H1 (cell line): ENCODE measurements at regions not wholly inside any gene's neighbourhood (a gene's known extent, or its start where the extent isn't known, plus 50 kb on each side); places are given as distances from the start of the nearest gene placed in this dataset.

Experiments used
- CTCF ChIA-PET: fragments of 300-600 bp; sonication (Branson Sonifier 250); formaldehyde crosslinking; loops from one replicate; lab custom pipeline; 2021; ENCODE audit not compliant: partially characterized antibody; lab: Charles Lee
- POLR2A ChIA-PET: fragments of 300-600 bp; sonication (Branson Sonifier 250); formaldehyde crosslinking; loops from one replicate; lab custom pipeline; 2021; ENCODE audit warnings: inconsistent platforms; ENCODE audit not compliant: partially characterized antibody; lab: Charles Lee
- DNase-seq, 2 experiments: peaks; one replicate each; pipeline versions ENCODE4 v3.0.0 to v3.0.0-alpha.2; 2010 to 2022; ENCODE audit warnings: low spot score in 2 of 2, low read depth in 1 of 2, mixed read lengths in 1 of 2
- FAIRE-seq: peaks from 2 replicates; lab custom pipeline; 2011; peaks lifted over from hg19 to GRCh38; lab: Jason Lieb, UNC
- H2AFZ ChIP-seq: 2 replicates; pipeline ENCODE4 v1.8.1; 2012; ENCODE audit warnings: low read length, inconsistent platforms
- H2AK5ac ChIP-seq: 2 replicates; pipeline ENCODE4 v1.6.1; 2013; ENCODE audit warnings: low read depth, low read length
- H2BK120ac ChIP-seq: replicated peaks from 2 replicates; pipeline ENCODE3; 2013; ENCODE audit warnings: low read depth, low read length, inconsistent platforms
- H2BK12ac ChIP-seq: 2 replicates; pipeline ENCODE4 v1.6.1; 2013; ENCODE audit warnings: low read depth, low read length
- H2BK15ac ChIP-seq: 2 replicates; pipeline ENCODE4 v1.6.1; 2013; ENCODE audit warnings: low read length
- H2BK20ac ChIP-seq: 2 replicates; pipeline ENCODE4 v1.6.1; 2013; ENCODE audit warnings: low read length
- H2BK5ac ChIP-seq: 2 replicates; pipeline ENCODE4 v1.6.1; 2013; ENCODE audit warnings: low read depth, low read length
- H3K14ac ChIP-seq: 2 replicates; pipeline ENCODE4 v1.6.1; 2013; ENCODE audit warnings: inconsistent platforms; ENCODE audit not compliant: insufficient read length
- H3K18ac ChIP-seq: 2 replicates; pipeline ENCODE4 v1.6.1; 2013; ENCODE audit warnings: low read length; ENCODE audit errors: extremely low read depth
- H3K23ac ChIP-seq: 2 replicates; pipeline ENCODE4 v1.6.1; 2013; ENCODE audit warnings: inconsistent platforms; ENCODE audit not compliant: insufficient read length
- H3K23me2 ChIP-seq: 2 replicates; pipeline ENCODE4 v1.6.1; 2013; ENCODE audit warnings: low read depth, low read length
- H3K27ac ChIP-seq: 2 replicates; pipeline ENCODE4 v1.6.1; 2011; ENCODE audit warnings: low read depth, low read length, inconsistent platforms
- H3K27me3 ChIP-seq, 4 experiments: replicated peaks in 1 of 4; 1 replicate in 1 of 4; 2 replicates in 3 of 4; pipeline versions ENCODE4 v1.6.1 to v1.8.1; 2011 to 2013; ENCODE audit warnings: low read length in 3 of 4, mild to moderate bottlenecking in 3 of 4, inconsistent platforms in 2 of 4, mixed read lengths in 2 of 4, moderate library complexity in 1 of 4; ENCODE audit not compliant: control insufficient read depth in 3 of 4, insufficient read depth in 3 of 4; ENCODE audit errors: extremely low read depth in 1 of 4
- H3K36me3 ChIP-seq, 4 experiments: 2 replicates each; pipeline versions ENCODE4 v1.6.1 to v1.8.1; 2011 to 2013; ENCODE audit warnings: mild to moderate bottlenecking in 4 of 4, low read length in 3 of 4, moderate library complexity in 2 of 4, control low read depth in 1 of 4, inconsistent platforms in 1 of 4; ENCODE audit not compliant: insufficient read depth in 4 of 4, control insufficient read depth in 2 of 4
- H3K4ac ChIP-seq: replicated peaks from 2 replicates; pipeline ENCODE3; 2013; ENCODE audit warnings: low read length, low read depth, mixed read lengths, inconsistent platforms; ENCODE audit not compliant: insufficient read length
- H3K4me1 ChIP-seq, 4 experiments: replicated peaks in 1 of 4; 1 replicate in 1 of 4; 2 replicates in 3 of 4; pipeline versions ENCODE4 v1.6.1 to v1.8.1; 2011 to 2013; ENCODE audit warnings: low read length in 3 of 4, inconsistent platforms in 2 of 4, mixed read lengths in 1 of 4; ENCODE audit not compliant: insufficient read depth in 4 of 4, control insufficient read depth in 3 of 4
- H3K4me2 ChIP-seq, 2 experiments: 2 replicates each; pipeline versions ENCODE4 v1.6.1 to v1.8.1; 2011 to 2013; ENCODE audit warnings: low read depth in 2 of 2, low read length in 2 of 2, control low read depth in 1 of 2, inconsistent platforms in 1 of 2, mild to moderate bottlenecking in 1 of 2; ENCODE audit not compliant: insufficient read depth in 1 of 2
- H3K4me3 ChIP-seq, 4 experiments: fragments of 200-600, 300-600 bp in 1 of 4; sonication (generic), shearing (Covaris generic), sonication (Bioruptor Twin) in 1 of 4; 2 replicates each; pipeline versions ENCODE4 v1.5.1 to v1.8.1; 2011 to 2016; ENCODE audit warnings: low read length in 4 of 4, low read depth in 3 of 4, control low read depth in 2 of 4, inconsistent platforms in 2 of 4, mild to moderate bottlenecking in 2 of 4, mixed read lengths in 1 of 4, moderate library complexity in 1 of 4; ENCODE audit not compliant: insufficient read depth in 2 of 4; ENCODE audit errors: extremely low read depth in 1 of 4
- H3K56ac ChIP-seq: replicated peaks from 2 replicates; pipeline ENCODE3; 2013; ENCODE audit warnings: low read depth, mild to moderate bottlenecking, mixed read lengths, low read length, inconsistent platforms; ENCODE audit not compliant: insufficient read length
- H3K79me1 ChIP-seq: 2 replicates; pipeline ENCODE4 v1.6.1; 2013; ENCODE audit warnings: low read depth, low read length, control low read depth
- H3K79me2 ChIP-seq, 2 experiments: 2 replicates each; pipeline versions ENCODE4 v1.6.1 to v1.8.1; 2012 to 2013; ENCODE audit warnings: low read length in 2 of 2, mild to moderate bottlenecking in 2 of 2, inconsistent platforms in 1 of 2; ENCODE audit not compliant: insufficient read depth in 2 of 2, control insufficient read depth in 1 of 2
- H3K9ac ChIP-seq, 4 experiments: replicated peaks in 1 of 4; 1 replicate in 1 of 4; 2 replicates in 3 of 4; pipeline versions ENCODE4 v1.6.1 to v1.8.1; 2011 to 2013; ENCODE audit warnings: low read depth in 3 of 4, low read length in 3 of 4, control low read depth in 2 of 4, mild to moderate bottlenecking in 2 of 4, moderate library complexity in 2 of 4, inconsistent platforms in 1 of 4; ENCODE audit errors: extremely low read depth in 1 of 4
- H3K9me3 ChIP-seq, 2 experiments: 2 replicates each; pipeline versions ENCODE4 v1.6.1 to v1.8.1; 2012 to 2013; ENCODE audit warnings: mild to moderate bottlenecking in 2 of 2, moderate library complexity in 2 of 2, control low read depth in 1 of 2, inconsistent platforms in 1 of 2, low read depth in 1 of 2, low read length in 1 of 2, mixed read lengths in 1 of 2; ENCODE audit not compliant: insufficient read depth in 2 of 2
- H4K20me1 ChIP-seq, 2 experiments: replicated peaks in 1 of 2; 2 replicates each; pipeline versions ENCODE3 to v1.8.1; 2011 to 2013; ENCODE audit warnings: inconsistent platforms in 2 of 2, low read length in 2 of 2, mild to moderate bottlenecking in 1 of 2; ENCODE audit not compliant: insufficient read depth in 2 of 2, control insufficient read depth in 1 of 2
- H4K5ac ChIP-seq: 2 replicates; pipeline ENCODE4 v1.6.1; 2013; ENCODE audit warnings: low read length, low read depth, mixed read lengths, inconsistent platforms; ENCODE audit not compliant: insufficient read length
- H4K8ac ChIP-seq: 2 replicates; pipeline ENCODE4 v1.8.0; 2013; ENCODE audit warnings: mild to moderate bottlenecking, moderate library complexity, low read length, inconsistent platforms; ENCODE audit not compliant: insufficient read depth; ENCODE audit errors: extremely low read depth
- H4K91ac ChIP-seq: replicated peaks from 2 replicates; pipeline ENCODE3; 2013; ENCODE audit warnings: low read length, mixed read lengths, inconsistent platforms; ENCODE audit not compliant: insufficient read length
- ASH2L ChIP-seq: fragments of 200-600, 300-600 bp; sonication (generic); IDR thresholded peaks from one replicate; pipeline ENCODE4 v1.7.1; 2017; ENCODE audit warnings: low read length
- BACH1 ChIP-seq: IDR thresholded peaks from 2 replicates; pipeline ENCODE4 v1.6.1; 2012; ENCODE audit warnings: low read length, improper control_type of control experiment
- CBX5 ChIP-seq: fragments of 300-800, 300-1000 bp; sonication (generic); IDR thresholded peaks from 2 replicates; pipeline ENCODE4 v1.7.1; 2016; ENCODE audit warnings: antibody characterized with exemption, low read length, low read depth
- CHD2 ChIP-seq: IDR thresholded peaks from 2 replicates; pipeline ENCODE4 v1.6.1; 2012; ENCODE audit warnings: low read length, improper control_type of control experiment
- GABPA ChIP-seq: IDR thresholded peaks from 2 replicates; pipeline ENCODE4 v1.6.1; 2011; ENCODE audit warnings: mild to moderate bottlenecking, low read length, moderate library complexity, borderline replicate concordance; ENCODE audit not compliant: insufficient read depth
- HDAC2 ChIP-seq, 2 experiments: fragments of 300-600 bp in 1 of 2; sonication (generic) in 1 of 2; IDR thresholded peaks; 2 replicates each; pipeline ENCODE4 v1.6.1; 2011 to 2012; ENCODE audit warnings: low read depth in 2 of 2, low read length in 2 of 2, mild to moderate bottlenecking in 2 of 2, moderate library complexity in 2 of 2, borderline replicate concordance in 1 of 2, inconsistent platforms in 1 of 2
- HDAC6 ChIP-seq: IDR thresholded peaks from one replicate; pipeline ENCODE4 v1.7.1; 2012; ENCODE audit warnings: low read depth, mild to moderate bottlenecking, inconsistent platforms, low read length, moderate library complexity
- MAX ChIP-seq: IDR thresholded peaks from 2 replicates; pipeline ENCODE4 v1.6.1; 2012; ENCODE audit warnings: inconsistent platforms
- NANOG ChIP-seq: IDR thresholded peaks from 2 replicates; pipeline ENCODE4 v1.6.1; 2011; ENCODE audit warnings: low read length, low read depth, mild to moderate bottlenecking, inconsistent platforms; ENCODE audit not compliant: insufficient read depth, poor library complexity, severe bottlenecking
- SAP30 ChIP-seq: fragments of 300-600 bp; sonication (generic); IDR thresholded peaks from 2 replicates; pipeline ENCODE4 v1.7.1; 2012; ENCODE audit warnings: low read length, moderate library complexity, mild to moderate bottlenecking, inconsistent platforms; ENCODE audit not compliant: insufficient read depth, insufficient replicate concordance
- SIRT6 ChIP-seq: IDR thresholded peaks from one replicate; pipeline ENCODE4 v1.7.1; 2012; ENCODE audit warnings: low read length, inconsistent platforms
- SIX5 ChIP-seq: IDR thresholded peaks from 2 replicates; pipeline ENCODE4 v1.6.1; 2011; ENCODE audit warnings: mild to moderate bottlenecking, low read depth, low read length
- SP2 ChIP-seq: IDR thresholded peaks from 2 replicates; pipeline ENCODE4 v1.6.1; 2012; ENCODE audit warnings: mild to moderate bottlenecking, low read length, inconsistent platforms
- SUZ12 ChIP-seq: fragments of 200-600 bp; sonication (generic); IDR thresholded peaks from 2 replicates; pipeline ENCODE4 v1.6.1; 2012; ENCODE audit warnings: mild to moderate bottlenecking, inconsistent platforms, low read length, moderate library complexity, mixed read lengths
- ZNF274 ChIP-seq: IDR thresholded peaks from 2 replicates; pipeline ENCODE4 v1.7.0; 2012; ENCODE audit warnings: low read length, borderline replicate concordance; ENCODE audit errors: extremely low read depth
- WGBS, 2 experiments: shearing (Covaris generic) in 1 of 2; methylation state at CpG; one replicate each; pipeline versions ENCODE4 v1.1.6 to v1.1.7; 2013 to 2015; ENCODE audit warnings: low lambda C conversion rate in 2 of 2, mixed read lengths in 2 of 2, inconsistent platforms in 1 of 2, low coverage in 1 of 2, missing lambda C conversion rate in 1 of 2; ENCODE audit not compliant: insufficient replicate concordance in 2 of 2, insufficient coverage in 1 of 2, insufficient read length in 1 of 2; ENCODE audit errors: extremely low coverage in 1 of 2, missing lambda C conversion rate in 1 of 2; 5-methylcytosine and 5-hydroxymethylcytosine counted together

GRCh38 chr6:121965739-121966138, 433.7 kb upstream of the HSF2 start:
- Histone ChIP-seq H3K23me2 (no peaks in the 10 kb centered on the region), H4K20me1 (no peaks in the 10 kb centered on the region), H2BK5ac (no peak overlapping the region), H3K23ac (no peak overlapping the region), H3K18ac (no peak overlapping the region), H3K4me3 (no peak overlapping the region), H4K91ac (no peak overlapping the region), H2BK12ac (no peak overlapping the region), H3K4ac (no peak overlapping the region), H3K4me1 (no peaks in the 10 kb centered on the region), H3K27ac (no peak overlapping the region), H3K56ac (no peak overlapping the region), H3K79me1 (no peaks in the 10 kb centered on the region), H3K14ac (no peak overlapping the region), H3K4me2 (no peak overlapping the region), H2BK20ac (no peak overlapping the region), H3K9ac (no peak overlapping the region), H3K9me3 (no peaks in the 10 kb centered on the region), H4K8ac (no peak overlapping the region), H2AFZ (no peak overlapping the region), H3K27me3 (no peaks in the 10 kb centered on the region), H3K79me2 (no peaks in the 10 kb centered on the region), H3K36me3 (no peaks in the 10 kb centered on the region), H2BK15ac (no peak overlapping the region), H2AK5ac (no peak overlapping the region), H2BK120ac (no peak overlapping the region), H4K5ac (no peak overlapping the region)
- ChIA-PET POLR2A (no interaction called here), CTCF (interaction anchor here (0.9 kb wide), 1 partner anchor 16 kb away, joined by 3 read pairs; no protein-coding TSS in a partner anchor)
- DNase-seq (no peak), FAIRE-seq (no peak)
- WGBS, 2 experiments = 90% methylated on average over 4 of the region's 4 CpGs; no CpG with 5 or more reads in 1 of the 2 experiments
- TF ChIP-seq GABPA (no peak), SUZ12 (no peak), MAX (no peak), CBX5 (no peak), SP2 (no peak), SAP30 (no peak), HDAC2 (IDR thresholded peaks at IDR 0.05; ENCODE audit: borderline replicate concordance in 1 of 2, low read depth in 2 of 2, low read length in 2 of 2) (no peak), ZNF274 (no peak), CHD2 (no peak), ASH2L (no peak), NANOG (no peak), SIRT6 (no peak), BACH1 (no peak), HDAC6 (no peak), SIX5 (no peak)
